NT2/D1 (cell line): ENCODE measurements at regions not wholly inside any gene's neighbourhood (a gene's known extent, or its start where the extent isn't known, plus 50 kb on each side); places are given as distances from the start of the nearest gene placed in this dataset.

Source experiments
- SUZ12 ChIP-seq: IDR thresholded peaks from 2 replicates; pipeline ENCODE4 v1.6.1; 2011; ENCODE audit not compliant: insufficient read length, insufficient read depth; ENCODE audit errors: extremely low read depth
- YY1 ChIP-seq: IDR thresholded peaks from 2 replicates; pipeline ENCODE4 v1.6.1; 2011; ENCODE audit not compliant: insufficient read length, insufficient read depth

DNA sequence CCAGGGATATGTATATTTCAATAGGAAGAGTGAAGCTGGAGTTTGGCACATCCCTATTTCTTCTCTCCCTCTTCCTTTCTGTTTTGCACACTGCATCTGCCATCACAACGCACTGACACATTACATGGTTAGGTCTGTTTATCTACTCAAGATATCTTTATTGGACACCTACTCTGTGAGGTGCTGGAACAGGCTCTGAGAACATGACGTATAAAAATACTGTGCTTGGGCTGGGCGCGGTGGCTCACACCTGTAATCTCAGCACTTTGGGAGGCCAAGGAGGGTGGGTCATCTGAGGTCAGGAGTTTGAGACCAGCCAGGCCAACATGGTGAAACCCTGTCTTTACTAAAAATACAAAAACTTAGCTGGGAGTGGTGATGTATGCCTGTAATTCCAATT lies 653.3 kb downstream of the SLC4A3 start:
- TF ChIP-seq YY1 (no peak), SUZ12 (no peak)
